Activated CD8-positive, alpha-beta memory T cell treated with anti-CD3 and anti-CD28 coated beads, Interleukin-2, amount 50 U/mL, for 4 hours (primary cell): ENCODE measurements at regions not wholly inside any gene's neighbourhood (a gene's known extent, or its start where the extent isn't known, plus 50 kb on each side); places are given as distances from the start of the nearest gene placed in this dataset.
"Not testable (repeated sequence)": the region's sequence is repeated elsewhere in the genome, so short reads cannot be mapped to it uniquely, and the experiment has no call there.

Experiments used
- DNase-seq: peaks from one replicate; pipeline ENCODE4 v3.0.0-alpha.2; 2020

DNA sequence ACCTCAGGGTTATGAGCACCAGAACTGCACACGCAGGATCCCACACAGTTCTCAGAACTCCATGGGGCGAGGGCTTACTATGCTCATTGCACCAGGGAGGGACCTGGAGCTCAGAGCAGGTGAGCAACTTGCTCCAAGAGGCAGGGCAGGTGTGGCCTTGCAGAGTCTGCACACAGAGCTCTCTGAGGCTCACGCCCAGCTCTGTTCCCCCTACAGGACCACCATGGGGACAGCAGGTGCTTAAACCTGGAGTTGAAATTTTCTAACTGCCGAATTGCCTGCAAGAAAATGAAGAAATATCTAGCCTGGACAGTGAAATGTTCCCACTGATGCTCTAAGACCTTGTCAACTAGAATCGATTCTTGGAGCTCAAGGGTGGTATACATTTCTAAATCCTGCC is 49.9 kb upstream of the MSMB start:
- DNase-seq = not testable (repeated sequence)

DNA sequence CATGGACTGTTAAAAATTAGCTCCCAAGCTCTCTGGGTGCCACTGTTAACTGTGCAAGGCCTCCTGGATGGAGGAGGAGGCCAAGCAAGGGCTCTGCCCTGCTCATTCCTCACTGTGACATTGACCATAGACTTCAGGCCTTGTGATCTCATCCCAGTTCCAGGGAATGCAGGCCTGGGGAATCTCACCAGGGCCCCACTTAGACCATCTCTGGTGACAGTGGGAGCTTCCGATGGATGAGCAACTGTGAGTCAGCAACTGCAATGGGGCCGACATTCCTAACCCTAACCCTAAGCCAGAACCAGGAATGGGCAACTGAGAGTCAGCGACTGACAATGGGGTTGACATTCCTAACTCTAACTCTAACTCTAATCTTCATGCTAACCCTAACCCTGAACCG is 50.4 kb upstream of the MSMB start:
- DNase-seq = no peak

DNA sequence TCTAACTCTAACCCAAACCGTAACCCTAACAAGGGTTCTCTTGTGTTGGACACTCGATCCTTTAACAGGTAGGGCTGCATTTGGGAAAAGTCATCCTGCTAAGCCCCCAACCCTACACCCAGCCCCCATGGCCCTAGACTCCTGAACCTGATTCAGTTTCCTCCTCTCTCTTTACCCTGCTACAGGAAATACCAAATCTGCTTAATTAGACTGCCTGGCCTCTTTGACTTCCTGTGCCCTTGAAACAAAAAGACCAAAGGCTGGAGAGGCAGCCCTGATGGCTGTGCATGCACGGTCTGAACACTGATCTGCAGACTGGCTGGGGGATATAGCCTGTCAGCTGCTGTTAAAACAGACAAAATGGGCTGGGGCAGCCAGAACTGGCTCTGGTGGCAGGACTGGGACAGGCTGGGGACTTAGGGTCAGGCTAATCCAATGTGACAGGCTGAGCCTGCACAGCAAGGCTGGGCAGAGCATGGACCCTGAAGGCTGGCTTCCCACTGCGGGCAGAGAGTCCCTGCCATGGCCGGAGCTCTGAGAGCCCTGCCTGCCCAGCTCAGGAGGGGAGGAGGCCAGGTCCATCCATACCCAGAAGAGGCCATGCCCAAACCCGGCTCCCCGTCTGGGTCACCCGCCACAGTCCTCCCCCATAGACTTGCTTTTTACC is 51.0 kb upstream of the MSMB start:
- DNase-seq = no peak

DNA sequence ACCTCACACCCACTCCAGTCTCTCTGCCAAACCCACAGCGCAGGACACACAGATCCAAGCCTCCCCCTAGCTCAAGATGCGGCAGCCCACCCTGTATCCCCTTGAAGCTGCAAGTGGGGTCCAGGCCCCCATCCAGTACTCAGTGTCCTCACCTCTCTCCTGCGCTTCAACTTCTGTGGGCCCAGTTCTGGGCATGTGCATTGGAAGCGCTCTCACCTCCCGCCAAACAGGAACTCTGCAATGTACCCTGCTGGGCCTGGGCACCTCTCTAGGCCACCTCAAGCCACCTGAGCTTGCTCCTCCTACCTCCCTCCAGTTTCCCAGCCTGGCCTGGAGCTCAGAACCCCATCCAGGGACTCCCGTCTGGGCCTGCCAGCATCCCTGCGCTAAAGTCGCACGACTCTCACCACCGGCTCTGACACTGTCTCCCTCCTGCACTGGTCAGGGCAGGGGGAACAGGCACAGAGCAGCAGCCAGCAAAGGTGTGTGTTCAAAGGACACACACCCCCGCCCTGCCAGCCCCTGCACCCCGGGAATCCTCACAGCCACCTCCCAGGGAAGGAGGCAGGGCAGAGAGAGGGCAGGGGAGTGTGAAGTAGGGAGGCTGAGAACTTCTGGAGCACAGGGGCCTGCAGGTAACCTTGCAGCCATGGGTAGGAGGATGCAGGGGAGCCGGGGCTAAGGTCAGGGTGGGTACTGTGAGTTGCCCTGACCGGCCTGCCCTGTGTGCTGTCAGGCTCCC is 51.7 kb upstream of the MSMB start:
- no peak for DNase-seq

DNA sequence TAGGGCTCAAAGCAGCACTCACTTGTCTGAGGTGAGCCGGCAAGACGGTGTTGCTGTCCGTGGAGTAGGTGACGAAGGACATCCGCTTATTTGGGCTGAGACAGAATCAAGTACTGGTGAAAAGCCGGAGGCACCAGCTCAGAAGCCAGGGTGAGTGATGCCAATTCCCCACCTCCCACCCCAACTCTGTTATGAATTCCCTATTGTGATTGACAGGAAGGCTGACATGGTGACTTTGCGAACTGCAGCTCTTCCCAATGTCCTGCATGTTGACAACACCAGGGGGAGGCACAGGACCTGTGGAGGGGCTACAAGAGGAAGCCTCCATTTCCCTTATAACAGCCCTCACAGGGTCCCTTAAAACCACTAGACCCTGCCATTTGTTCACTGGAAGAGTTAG is 52.3 kb upstream of the MSMB start:
- no peak for DNase-seq

DNA sequence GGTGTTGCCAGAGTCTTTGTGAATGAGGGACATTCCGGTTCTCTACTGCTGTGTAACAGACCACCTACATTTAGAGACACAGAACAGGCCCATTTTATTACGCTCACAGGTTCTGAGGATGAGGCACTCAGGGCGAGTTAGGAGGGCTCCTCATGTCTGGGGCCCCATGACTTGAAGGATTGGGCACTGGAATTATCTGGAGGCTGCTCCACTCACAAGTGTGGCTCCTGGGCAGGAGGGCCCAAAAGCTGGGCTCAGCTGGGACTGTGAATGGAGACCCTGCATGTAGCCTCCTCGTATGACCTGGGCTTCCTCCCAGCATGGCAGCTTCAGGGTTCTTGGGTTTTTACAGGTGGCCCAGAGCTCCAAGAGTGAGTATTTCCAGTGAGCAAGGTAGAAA is 52.9 kb upstream of the MSMB start:
- DNase-seq = not testable (repeated sequence)

DNA sequence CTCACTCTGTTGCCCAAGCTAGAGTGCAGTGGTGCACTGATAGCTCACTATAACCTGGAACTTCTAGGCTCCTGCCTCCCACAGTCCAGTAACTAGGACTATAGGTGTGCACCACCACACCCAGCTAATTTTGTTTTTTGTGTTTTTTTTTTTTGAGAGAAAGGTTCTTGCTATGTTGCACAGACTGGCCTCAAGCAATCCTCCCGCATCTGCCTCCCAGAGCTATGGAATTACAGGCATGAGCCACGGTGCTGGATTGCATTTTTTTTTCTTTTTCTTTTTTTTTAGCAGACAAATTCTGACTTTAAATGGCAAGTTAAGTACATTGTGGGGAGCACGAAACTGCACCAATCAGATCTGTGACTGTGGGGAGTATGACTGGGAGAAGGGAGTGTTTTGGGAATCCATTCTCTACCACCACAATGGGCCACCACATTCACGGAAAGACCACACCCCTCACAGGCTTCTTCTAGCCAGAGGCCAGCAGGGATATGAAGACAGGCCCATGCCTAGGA is 58.1 kb upstream of the MSMB start:
- no peak for DNase-seq

DNA sequence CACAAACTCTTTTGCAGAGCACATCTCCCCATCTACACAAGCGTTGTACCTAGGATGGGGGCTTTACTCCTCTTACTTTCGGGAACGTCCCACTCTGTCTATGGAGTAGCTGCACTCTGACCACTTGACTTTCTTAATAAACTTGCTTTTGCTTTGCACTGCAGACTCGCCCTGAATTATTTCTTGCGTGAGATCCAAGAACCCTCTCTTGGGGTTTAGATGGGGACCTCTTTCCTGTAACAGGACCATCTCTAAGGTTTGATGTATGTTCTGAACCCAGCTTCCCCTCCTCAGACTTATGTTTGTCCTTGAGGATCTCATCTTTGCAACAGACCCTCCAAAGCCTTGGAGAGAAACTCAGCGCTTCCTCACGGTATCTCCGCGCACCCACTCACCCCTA is 59.3 kb upstream of the MSMB start:
- DNase-seq = not testable (repeated sequence)

DNA sequence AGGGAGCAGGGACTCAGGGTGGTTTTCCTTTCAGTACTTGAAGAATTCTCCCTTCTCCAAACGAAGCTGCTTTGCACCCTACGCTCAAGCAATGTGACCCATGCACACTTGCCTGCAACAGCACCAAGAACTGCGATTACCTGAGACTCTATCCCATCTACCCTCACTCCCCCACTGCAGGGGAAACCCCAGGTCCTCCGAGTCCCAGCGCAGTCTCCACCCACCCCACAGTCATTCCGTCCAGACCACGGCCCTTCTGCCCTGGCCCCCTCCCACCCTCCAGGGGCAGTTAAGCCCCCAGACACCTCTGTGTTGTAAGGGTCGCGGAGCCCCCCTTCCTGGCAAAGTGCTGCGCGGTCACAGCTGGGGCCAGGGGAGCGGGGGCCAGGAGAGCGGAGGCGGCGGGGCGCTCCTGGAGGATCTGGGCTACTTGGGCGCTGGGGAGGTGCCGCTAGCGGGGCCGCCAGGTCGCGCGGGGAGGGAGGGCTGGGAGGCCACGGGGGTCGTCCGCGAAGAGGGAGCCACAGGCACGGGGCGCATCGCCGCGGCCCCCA is 59.9 kb upstream of the MSMB start:
- not testable (repeated sequence) for DNase-seq

DNA sequence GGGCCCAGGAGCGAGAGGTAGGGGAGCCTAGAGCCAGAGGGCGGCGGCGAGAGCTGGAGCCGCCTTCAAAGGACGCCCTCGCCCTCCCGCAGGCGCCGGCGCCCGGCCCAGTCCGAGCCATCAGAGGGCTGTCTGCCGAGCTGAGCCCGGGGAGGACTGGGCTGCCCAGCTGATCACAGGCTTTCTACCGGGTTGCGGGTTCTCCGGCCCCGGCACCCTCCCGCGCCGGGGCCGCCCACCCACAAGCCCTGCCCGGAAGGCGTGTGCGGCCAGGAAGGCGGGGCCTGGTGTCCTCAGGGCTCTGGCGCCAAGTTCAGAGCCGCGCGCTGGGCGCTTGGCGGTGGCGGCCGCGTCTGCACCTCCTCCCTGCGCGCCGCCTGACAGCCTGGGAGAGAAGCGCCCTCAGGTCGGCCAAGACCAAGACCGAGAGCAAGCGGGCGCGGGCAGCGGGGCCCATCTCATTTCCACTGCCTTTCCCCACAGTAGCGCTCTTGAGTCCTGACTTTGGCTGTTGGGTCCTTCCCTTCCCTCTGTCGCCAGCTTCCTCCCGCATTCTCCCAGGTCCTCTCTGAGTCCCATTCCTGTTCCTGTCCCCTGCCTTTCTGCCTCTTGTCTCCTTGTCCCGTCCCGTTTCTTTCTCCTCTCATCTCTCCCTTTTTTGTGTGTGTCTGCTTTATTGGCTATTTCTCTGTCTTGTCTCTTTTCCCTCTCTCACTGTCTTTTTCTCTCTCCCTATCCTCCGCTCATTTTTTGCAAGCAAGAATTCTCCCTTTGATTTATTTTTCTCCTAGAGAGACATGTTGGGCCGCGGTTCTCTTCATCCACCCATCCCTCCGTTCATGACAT is 60.6 kb upstream of the MSMB start:
- DNase-seq = peak; percentile 42

DNA sequence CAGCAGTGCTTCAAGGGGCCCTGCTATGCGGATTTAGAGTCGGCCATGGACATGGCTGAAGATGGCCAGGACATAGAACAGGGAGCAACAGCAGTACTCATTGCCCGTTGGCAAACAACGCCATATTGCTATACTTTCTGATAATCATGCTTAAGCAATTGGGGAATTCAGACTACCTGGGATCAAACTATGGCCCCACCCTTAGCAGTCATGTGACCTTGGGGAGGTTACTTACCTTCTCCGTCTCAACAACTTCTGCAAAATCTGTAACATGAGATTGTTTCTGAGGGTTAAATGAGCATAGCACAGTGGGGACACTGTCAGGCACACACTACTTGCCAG is 62.1 kb upstream of the MSMB start:
- DNase-seq = not testable (repeated sequence)

DNA sequence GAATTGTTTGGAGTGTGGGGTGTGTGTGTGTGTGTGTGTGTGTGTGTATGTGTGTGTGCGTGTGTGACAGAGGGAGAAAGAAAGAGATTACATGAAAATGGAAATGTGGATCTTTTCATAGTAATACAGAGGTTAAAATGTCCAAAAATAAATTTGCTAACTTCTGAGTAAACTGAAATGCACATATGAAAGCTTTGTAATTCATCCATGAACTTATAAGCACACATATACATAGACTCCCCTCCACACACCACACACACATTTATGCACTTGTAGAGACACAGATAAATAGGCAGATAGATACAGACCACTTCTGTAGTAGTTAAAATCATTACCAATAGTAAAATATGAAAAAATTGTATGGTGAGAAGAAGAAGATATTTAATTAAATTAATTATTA is 108.2 kb upstream of the MSMB start:
- not testable (repeated sequence) for DNase-seq

DNA sequence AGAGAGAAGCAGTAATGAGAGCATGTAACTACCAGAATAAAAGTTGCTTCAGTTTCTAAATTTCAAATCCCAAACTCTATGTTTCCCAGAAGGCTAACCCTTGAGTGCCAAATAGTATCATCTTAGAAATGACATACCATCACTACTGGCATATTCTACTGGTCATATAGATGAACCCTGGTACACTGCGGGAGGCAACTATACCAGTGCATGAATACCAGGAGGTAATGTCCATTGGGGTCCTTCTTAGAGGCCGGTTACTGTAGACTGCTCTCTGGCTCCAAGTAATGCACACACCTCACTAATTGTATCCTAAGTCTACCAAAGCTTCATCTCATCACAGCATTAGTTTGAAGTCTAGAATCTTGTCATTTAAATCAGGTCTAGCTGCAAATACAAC is 108.6 kb upstream of the MSMB start:
- DNase-seq = not testable (repeated sequence)

DNA sequence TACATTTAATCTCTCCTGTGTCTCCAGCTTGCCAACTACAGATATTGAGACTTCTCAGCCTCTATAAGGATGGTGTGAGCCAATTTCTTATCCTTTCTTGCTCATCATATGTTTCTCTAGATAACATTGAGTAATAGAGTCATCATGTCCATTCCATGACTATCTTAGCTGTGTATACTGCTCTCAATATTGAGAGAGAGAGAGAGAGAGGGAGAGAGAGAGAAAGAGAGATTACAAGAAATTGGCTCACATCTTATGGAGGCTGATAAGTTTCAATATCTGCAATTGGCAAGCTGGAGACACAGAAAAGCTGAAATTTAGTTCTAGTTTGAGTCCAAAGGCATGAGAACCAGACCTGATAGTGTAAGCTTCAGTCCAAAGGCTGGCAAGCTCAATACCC is 110.8 kb upstream of the MSMB start:
- DNase-seq = not testable (repeated sequence)

DNA sequence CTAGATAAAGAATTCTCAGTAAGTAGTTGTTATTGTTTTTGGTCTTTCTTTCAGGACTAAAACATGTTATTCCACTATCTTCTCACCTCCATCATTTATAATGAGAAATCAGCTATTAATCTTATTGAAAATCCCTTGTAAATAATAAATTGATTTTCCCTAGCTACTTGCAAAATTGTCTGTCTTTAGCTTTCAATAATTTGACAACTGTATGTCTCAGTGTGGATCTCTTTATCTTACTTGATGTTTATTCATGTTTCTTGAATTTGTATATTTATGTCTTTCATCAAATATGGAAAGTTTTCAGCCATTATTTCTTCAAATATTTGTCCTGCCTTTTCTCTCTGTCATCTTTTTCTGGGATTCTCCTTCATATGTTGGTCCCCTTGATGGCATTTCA is 117.1 kb upstream of the ANTXRL start:
- DNase-seq = no peak

DNA sequence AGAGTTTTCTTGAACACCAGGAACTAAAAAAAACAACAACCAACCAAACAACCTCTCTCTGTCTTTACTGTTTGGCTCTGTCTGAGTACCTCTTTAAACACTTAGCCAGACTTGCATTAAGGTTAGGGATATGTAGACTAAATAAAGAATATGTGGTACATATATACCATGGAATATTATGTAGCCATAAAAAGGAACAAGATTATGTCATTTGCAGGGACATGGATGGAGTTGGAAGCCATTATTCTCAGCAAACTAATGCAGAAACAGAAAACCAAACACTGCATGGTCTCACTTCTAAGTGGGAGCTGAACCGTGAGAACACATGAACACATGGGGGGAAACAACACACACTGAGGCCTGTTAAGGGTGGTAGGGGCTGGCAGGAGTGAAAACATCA is 116.0 kb upstream of the ANTXRL start:
- DNase-seq = no peak

DNA sequence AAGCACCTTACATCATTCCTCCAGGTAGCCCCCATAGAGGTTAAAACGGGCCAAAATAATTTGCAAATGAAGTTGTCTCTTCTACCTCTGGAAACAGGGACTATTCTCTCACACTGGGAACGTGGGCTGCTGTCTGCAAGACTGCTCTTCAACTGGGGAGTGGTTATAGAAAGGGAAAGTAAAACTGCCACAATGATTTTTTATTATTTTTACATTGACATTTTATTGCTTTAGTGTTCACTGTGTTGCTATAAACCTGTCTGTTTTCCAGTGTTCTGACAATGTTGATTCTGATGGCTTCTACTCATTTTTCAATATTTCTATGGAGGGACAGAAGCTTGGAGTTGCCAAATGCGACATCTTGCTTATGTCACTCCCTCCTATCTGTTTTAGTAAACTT is 115.1 kb upstream of the ANTXRL start:
- no peak for DNase-seq

DNA sequence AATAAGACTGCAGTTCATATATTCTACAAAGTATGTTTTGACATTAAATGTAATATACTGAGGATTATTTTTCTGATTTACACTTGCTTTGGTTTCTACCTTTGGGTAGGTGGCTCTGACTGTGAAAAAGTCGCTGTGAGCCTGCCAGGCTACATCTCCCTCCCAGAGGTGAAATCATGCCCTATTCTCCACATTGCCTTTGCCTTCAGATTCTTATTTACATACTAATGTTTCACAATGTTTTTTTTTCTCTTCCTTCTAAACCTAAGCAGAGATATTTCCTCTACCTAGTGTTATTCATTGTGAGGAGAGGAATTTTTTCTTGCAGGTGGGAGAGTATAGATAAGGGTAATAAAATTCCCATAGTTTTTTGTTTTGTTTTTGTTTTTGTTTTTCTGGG is 111.5 kb upstream of the ANTXRL start:
- no peak for DNase-seq

DNA sequence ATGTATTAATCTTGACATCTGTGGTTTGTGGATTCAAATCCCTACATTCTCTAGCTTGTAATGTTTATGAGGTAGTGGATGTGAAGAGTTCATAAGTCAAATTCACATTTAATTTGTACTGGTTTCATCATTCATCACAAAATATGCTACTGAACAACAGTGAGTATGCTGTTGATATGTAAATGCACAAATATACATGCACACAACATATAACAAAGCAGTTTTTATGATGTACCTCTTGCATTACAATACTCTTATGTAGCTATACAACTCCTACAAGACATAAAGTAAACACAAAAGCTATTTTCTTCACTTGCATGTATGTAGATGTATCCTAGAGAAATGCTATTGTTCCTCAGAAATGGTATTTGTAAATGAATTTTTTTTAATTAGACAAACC is 111.0 kb upstream of the ANTXRL start:
- DNase-seq = no peak

DNA sequence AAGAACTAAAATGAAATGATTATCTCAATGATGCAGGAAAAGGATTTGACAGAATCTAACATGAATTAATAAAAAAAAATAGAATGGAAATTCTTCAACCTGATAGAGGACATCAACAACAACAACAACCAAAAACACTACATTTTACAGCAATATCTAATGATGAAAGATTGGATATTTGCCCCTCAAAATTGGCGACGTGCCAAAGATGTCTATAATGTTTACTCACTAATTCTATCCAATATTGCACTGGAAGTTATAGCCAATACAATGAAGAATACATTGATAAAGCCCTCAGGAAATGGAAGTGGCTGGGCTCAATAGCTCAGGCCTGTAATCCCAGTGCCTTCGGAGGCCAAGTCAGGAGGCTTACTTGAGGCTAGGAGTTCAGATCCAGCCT is 99.4 kb upstream of the ANTXRL start:
- DNase-seq = not testable (repeated sequence)

DNA sequence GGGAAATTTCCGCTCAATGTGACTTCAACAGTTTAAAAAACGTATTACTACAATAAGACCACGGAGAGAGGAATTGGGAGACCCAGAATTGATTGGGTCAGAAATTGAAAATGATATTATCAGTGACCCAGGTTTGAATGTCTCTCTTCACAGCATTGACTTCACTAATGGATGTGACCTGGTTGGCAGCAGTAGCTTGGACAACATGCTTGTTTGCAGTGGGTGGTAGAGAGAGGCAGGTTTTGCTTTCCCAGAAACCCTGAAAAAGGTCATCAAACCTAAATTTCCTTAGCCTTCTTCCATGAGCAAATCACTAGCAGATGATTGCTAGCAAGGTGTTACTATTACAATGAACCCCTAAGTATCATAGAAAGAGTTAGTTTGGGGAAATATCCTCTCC is 89.7 kb upstream of the ANTXRL start:
- no peak for DNase-seq

DNA sequence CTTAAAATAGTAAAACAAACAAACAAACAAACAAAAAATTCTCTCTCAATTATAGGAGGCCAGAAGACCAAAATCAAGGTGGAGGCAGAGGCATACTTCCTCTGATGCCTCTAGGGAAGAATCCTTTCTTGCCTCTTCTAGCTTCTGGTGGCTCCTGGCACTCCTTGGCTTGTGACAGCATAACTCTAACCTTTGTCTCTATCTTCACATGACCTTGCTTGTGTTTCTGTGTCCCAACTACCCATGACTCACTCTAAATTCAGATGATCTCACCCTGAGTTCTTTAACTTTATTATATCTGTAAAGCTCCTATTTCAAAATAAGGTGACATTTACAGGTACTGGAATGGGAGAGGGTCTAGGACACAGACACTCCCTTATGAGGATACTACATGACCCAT is 88.3 kb upstream of the ANTXRL start:
- no peak for DNase-seq

DNA sequence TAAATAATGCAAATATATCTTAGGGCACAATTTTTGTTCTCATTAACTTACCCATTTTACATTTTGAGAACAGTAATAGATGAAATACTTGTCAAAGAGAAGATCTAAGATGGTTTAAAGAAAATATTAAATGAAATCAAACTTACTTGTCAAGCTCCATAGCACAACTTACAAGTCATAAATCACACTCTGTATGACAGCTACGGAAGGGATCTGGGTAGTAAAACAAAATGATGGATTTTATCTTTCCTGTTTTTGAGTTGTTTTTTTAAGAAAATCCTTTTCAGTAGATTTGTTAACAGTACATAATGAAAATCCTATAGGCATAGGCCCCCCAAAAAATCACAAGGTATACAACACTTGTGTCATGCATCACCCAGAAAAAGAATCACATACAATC is 84.4 kb upstream of the ANTXRL start:
- DNase-seq = not testable (repeated sequence)
